HK-2 (cell line): ENCODE measurements at regions not wholly inside any gene's neighbourhood (a gene's known extent, or its start where the extent isn't known, plus 50 kb on each side); places are given as distances from the start of the nearest gene placed in this dataset.

Experiments used
- DNase-seq: peaks from one replicate; pipeline ENCODE4 v3.0.0-alpha.2; 2018; ENCODE audit not compliant: unreplicated experiment

- DNase-seq = no peak
These were observed 213.0 kb downstream of the TRIB2 start for GRCh38 chr2:12929758-12930157.

- DNase-seq = no peak
These were observed 213.7 kb downstream of the TRIB2 start for GRCh38 chr2:12930391-12930790.

- DNase-seq = no peak
These were observed 214.6 kb downstream of the TRIB2 start for GRCh38 chr2:12931186-12931844.

GRCh38 chr2:12932192-12932591 is 215.5 kb downstream of the TRIB2 start:
- DNase-seq = no peak

- no peak for DNase-seq
These were observed 217.5 kb downstream of the TRIB2 start for GRCh38 chr2:12934146-12934756.

- DNase-seq = no peak
These were observed 218.5 kb downstream of the TRIB2 start for GRCh38 chr2:12935222-12935621.

- no peak for DNase-seq
These were observed 219.1 kb downstream of the TRIB2 start for GRCh38 chr2:12935796-12936195.

- DNase-seq = no peak
These were observed 224.5 kb downstream of the TRIB2 start for GRCh38 chr2:12941203-12941602.

GRCh38 chr2:12948231-12948960 is 231.7 kb downstream of the TRIB2 start:
- DNase-seq = no peak

GRCh38 chr2:12948961-12949353 is 232.2 kb downstream of the TRIB2 start:
- no peak for DNase-seq

- no peak for DNase-seq
These were observed 232.7 kb downstream of the TRIB2 start for GRCh38 chr2:12949406-12949805.

- no peak for DNase-seq
These were observed 233.4 kb downstream of the TRIB2 start for GRCh38 chr2:12950174-12950573.

GRCh38 chr2:12950957-12951656 is 234.4 kb downstream of the TRIB2 start:
- DNase-seq = no peak

- no peak for DNase-seq
These were observed 234.9 kb downstream of the TRIB2 start for GRCh38 chr2:12951657-12951973.

GRCh38 chr2:12953596-12953995 is 236.9 kb downstream of the TRIB2 start:
- no peak for DNase-seq

GRCh38 chr2:12955864-12956263 is 239.1 kb downstream of the TRIB2 start:
- no peak for DNase-seq

GRCh38 chr2:12957251-12957650 is 240.5 kb downstream of the TRIB2 start:
- no peak for DNase-seq

- no peak for DNase-seq
These were observed 243.2 kb downstream of the TRIB2 start for GRCh38 chr2:12959935-12960334.

- no peak for DNase-seq
These were observed 243.9 kb downstream of the TRIB2 start for GRCh38 chr2:12960671-12961070.

GRCh38 chr2:12964904-12965539 is 248.3 kb downstream of the TRIB2 start:
- DNase-seq = no peak

- DNase-seq = no peak
These were observed 249.0 kb downstream of the TRIB2 start for GRCh38 chr2:12965540-12966269.

GRCh38 chr2:12967804-12968203 is 251.1 kb downstream of the TRIB2 start:
- DNase-seq = no peak
